SK-N-SH treated with all-trans-retinoic acid at 6 μM for 48 hours (cell line): ENCODE measurements at regions not wholly inside any gene's neighbourhood (a gene's known extent, or its start where the extent isn't known, plus 50 kb on each side); places are given as distances from the start of the nearest gene placed in this dataset.

ENCODE experiments used
- ATAC-seq: fragments of 200-7000 bp; cut with Tn5 transposase; 3 replicates; pipeline ENCODE4 v1.9.1; 2020; ENCODE audit warnings: mild to moderate bottlenecking, moderate library complexity
- ARNTL ChIP-seq: fragments of 450-650 bp; formaldehyde crosslinking; IDR thresholded peaks from 2 replicates; pipeline ENCODE4 v1.5.0; 2020; ENCODE audit warnings: low read depth, mild to moderate bottlenecking, moderate library complexity, borderline replicate concordance
- BACH2 ChIP-seq: fragments of 250-450 bp; sonication (Bioruptor Pico); IDR thresholded peaks from 2 replicates; pipeline ENCODE4 v1.9.0; 2021; ENCODE audit warnings: mild to moderate bottlenecking, borderline replicate concordance
- CSDC2 ChIP-seq: fragments of 250-450 bp; sonication (Bioruptor Pico); IDR thresholded peaks from 2 replicates; pipeline ENCODE4 v1.5.0; 2020; ENCODE audit warnings: mild to moderate bottlenecking, moderate library complexity
- ESRRG ChIP-seq: fragments of 250-450 bp; sonication (Bioruptor Pico); IDR thresholded peaks from 2 replicates; pipeline ENCODE4 v1.6.1; 2021; ENCODE audit warnings: mild to moderate bottlenecking
- GLIS3 ChIP-seq: fragments of 250-450 bp; sonication (Bioruptor Pico); IDR thresholded peaks from 2 replicates; pipeline ENCODE4 v1.5.0; 2020; ENCODE audit warnings: mild to moderate bottlenecking, moderate library complexity
- ISL1 ChIP-seq: fragments of 250-450 bp; sonication (Bioruptor Pico); IDR thresholded peaks from 2 replicates; pipeline ENCODE4 v2.1.2; 2022; ENCODE audit warnings: mild to moderate bottlenecking, moderate library complexity
- PPARA ChIP-seq: fragments of 250-450 bp; sonication (Bioruptor Pico); IDR thresholded peaks from 2 replicates; pipeline ENCODE4 v1.5.0; 2020; ENCODE audit warnings: mild to moderate bottlenecking, borderline replicate concordance
- RARB ChIP-seq: fragments of 250-450 bp; sonication (Bioruptor Pico); IDR thresholded peaks from 2 replicates; pipeline ENCODE4 v1.8.0; 2021; ENCODE audit warnings: mild to moderate bottlenecking, moderate library complexity
- SNAI2 ChIP-seq: fragments of 250-450 bp; sonication (Bioruptor Pico); IDR thresholded peaks from 2 replicates; pipeline ENCODE4 v1.5.0; 2020; ENCODE audit warnings: mild to moderate bottlenecking, moderate library complexity
- TOX ChIP-seq: fragments of 250-450 bp; sonication (Bioruptor Pico); IDR thresholded peaks from 2 replicates; pipeline ENCODE4 v1.8.0; 2021; ENCODE audit warnings: mild to moderate bottlenecking, moderate library complexity, borderline replicate concordance
- ZC3H10 ChIP-seq: fragments of 250-450 bp; sonication (Bioruptor Pico); IDR thresholded peaks from 2 replicates; pipeline ENCODE4 v1.5.1; 2021; ENCODE audit warnings: mild to moderate bottlenecking, moderate library complexity
- ZFP3 ChIP-seq: fragments of 250-450 bp; sonication (Bioruptor Pico); IDR thresholded peaks from 2 replicates; pipeline ENCODE4 v1.5.0; 2020; ENCODE audit warnings: mild to moderate bottlenecking, moderate library complexity
- ZFP30 ChIP-seq: fragments of 450-650 bp; formaldehyde crosslinking; IDR thresholded peaks from 2 replicates; pipeline ENCODE4 v1.5.0; 2022; ENCODE audit warnings: mild to moderate bottlenecking, moderate library complexity
- ZNF565 ChIP-seq: fragments of 450-650 bp; formaldehyde crosslinking; conservative IDR thresholded peaks from 2 replicates; pipeline ENCODE4 v1.5.0; 2020; ENCODE audit warnings: low read depth, mild to moderate bottlenecking, moderate library complexity
- ZNF70 ChIP-seq: fragments of 450-650 bp; formaldehyde crosslinking; IDR thresholded peaks from 2 replicates; pipeline ENCODE4 v1.5.0; 2020; ENCODE audit warnings: mild to moderate bottlenecking, moderate library complexity
- ZNF8 ChIP-seq: fragments of 450-650 bp; formaldehyde crosslinking; IDR thresholded peaks from 2 replicates; pipeline ENCODE4 v1.5.0; 2020; ENCODE audit warnings: mild to moderate bottlenecking, moderate library complexity
- TF ChIP-seq, protein P1 (sequence below): fragments of 250-450 bp; sonication (Bioruptor Pico); IDR thresholded peaks from 2 replicates; pipeline ENCODE4 v1.5.1; 2021; ENCODE audit warnings: mild to moderate bottlenecking, moderate library complexity
- TF ChIP-seq, protein P2 (sequence below): fragments of 250-450 bp; sonication (Bioruptor Pico); IDR thresholded peaks from 2 replicates; pipeline ENCODE4 v1.8.0; 2021; ENCODE audit warnings: low read depth, mild to moderate bottlenecking, moderate library complexity, borderline replicate concordance
- TF ChIP-seq, protein P3 (sequence below): fragments of 250-450 bp; sonication (Bioruptor Pico); IDR thresholded peaks from 2 replicates; pipeline ENCODE4 v1.5.1; 2020; ENCODE audit warnings: low read depth, mild to moderate bottlenecking, moderate library complexity
- TF ChIP-seq, protein P4 (sequence below): fragments of 250-450 bp; sonication (Bioruptor Pico); IDR thresholded peaks from 2 replicates; pipeline ENCODE4 v1.8.0; 2020; ENCODE audit warnings: mild to moderate bottlenecking, moderate library complexity, borderline replicate concordance
- TF ChIP-seq, protein P5 (sequence below): fragments of 250-450 bp; sonication (Bioruptor Pico); IDR thresholded peaks from 2 replicates; pipeline ENCODE4 v1.5.0; 2020; ENCODE audit warnings: mild to moderate bottlenecking, moderate library complexity

DNA sequence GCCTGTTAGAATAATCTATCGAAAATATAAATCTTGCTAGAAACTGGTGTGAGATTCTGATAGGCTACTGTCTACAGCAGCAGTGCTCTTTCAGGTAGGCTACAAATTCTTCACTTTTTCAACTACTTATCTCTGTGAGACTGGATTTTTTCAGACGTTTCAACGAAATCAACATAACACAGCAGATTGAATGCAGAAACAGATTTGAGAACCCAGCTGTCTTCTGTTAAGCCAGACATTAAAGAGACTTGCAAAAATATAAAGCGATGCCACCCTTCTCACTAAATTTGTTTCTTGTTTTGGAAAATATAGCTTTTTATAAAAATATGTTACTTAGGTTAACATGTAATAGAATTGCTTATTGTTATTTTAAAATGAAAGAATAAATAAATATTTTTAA is 140.6 kb upstream of the PHACTR1 start:
- TF ChIP-seq ZC3H10 (CRISPR knock-in tag) (no peak), ZNF8 (no peak), ZNF565 (CRISPR knock-in tag) (no peak), ISL1 (CRISPR knock-in tag) (no peak), SNAI2 (CRISPR knock-in tag) (no peak), ARNTL (CRISPR knock-in tag) (no peak), ESRRG (CRISPR knock-in tag) (no peak), RARB (CRISPR knock-in tag) (no peak)
- TF ChIP-seq, protein P1, sequence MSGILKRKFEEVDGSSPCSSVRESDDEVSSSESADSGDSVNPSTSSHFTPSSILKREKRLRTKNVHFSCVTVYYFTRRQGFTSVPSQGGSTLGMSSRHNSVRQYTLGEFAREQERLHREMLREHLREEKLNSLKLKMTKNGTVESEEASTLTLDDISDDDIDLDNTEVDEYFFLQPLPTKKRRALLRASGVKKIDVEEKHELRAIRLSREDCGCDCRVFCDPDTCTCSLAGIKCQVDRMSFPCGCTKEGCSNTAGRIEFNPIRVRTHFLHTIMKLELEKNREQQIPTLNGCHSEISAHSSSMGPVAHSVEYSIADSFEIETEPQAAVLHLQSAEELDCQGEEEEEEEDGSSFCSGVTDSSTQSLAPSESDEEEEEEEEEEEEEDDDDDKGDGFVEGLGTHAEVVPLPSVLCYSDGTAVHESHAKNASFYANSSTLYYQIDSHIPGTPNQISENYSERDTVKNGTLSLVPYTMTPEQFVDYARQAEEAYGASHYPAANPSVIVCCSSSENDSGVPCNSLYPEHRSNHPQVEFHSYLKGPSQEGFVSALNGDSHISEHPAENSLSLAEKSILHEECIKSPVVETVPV (CRISPR knock-in tag): no peak
- TF ChIP-seq, all 23 proteins: peak for 0
- ATAC-seq: no peak

DNA sequence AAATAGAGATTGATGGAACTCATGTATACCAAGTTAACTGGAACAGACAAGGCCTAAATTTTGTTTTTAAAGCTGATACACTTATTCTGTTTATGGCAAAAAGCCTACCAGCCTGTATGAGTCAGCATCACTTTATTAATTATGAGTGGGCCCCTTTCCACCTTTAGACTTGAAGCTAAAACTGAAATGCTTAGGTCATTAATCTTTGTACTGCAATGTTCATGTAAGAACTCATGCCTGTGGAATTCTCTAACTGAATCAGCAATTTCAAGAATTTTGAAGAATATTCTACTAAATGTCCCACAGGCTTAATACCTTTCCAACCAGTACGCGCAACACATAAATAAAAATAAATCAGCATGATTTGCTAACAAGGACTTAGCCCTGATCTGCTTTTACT is 140.2 kb upstream of the PHACTR1 start:
- TF ChIP-seq SNAI2 (CRISPR knock-in tag) (peak; percentile 20; the same call in 1 of the 2 replicates), ISL1 (CRISPR knock-in tag) (peak; percentile 98), ARNTL (CRISPR knock-in tag) (no peak), ESRRG (CRISPR knock-in tag) (no peak), ZC3H10 (CRISPR knock-in tag) (peak; percentile 61; the same call in 1 of the 2 replicates)
- TF ChIP-seq, protein P2, sequence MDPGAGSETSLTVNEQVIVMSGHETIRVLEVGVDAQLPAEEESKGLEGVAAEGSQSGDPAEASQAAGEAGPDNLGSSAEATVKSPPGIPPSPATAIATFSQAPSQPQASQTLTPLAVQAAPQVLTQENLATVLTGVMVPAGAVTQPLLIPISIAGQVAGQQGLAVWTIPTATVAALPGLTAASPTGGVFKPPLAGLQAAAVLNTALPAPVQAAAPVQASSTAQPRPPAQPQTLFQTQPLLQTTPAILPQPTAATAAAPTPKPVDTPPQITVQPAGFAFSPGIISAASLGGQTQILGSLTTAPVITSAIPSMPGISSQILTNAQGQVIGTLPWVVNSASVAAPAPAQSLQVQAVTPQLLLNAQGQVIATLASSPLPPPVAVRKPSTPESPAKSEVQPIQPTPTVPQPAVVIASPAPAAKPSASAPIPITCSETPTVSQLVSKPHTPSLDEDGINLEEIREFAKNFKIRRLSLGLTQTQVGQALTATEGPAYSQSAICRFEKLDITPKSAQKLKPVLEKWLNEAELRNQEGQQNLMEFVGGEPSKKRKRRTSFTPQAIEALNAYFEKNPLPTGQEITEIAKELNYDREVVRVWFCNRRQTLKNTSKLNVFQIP (CRISPR knock-in tag): peak; percentile 91
- TF ChIP-seq, protein P3, sequence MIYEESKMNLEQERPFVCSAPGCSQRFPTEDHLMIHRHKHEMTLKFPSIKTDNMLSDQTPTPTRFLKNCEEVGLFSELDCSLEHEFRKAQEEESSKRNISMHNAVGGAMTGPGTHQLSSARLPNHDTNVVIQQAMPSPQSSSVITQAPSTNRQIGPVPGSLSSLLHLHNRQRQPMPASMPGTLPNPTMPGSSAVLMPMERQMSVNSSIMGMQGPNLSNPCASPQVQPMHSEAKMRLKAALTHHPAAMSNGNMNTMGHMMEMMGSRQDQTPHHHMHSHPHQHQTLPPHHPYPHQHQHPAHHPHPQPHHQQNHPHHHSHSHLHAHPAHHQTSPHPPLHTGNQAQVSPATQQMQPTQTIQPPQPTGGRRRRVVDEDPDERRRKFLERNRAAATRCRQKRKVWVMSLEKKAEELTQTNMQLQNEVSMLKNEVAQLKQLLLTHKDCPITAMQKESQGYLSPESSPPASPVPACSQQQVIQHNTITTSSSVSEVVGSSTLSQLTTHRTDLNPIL (CRISPR knock-in tag): peak; percentile 88; the same call in 1 of the 2 replicates
- TF ChIP-seq, protein P4, sequence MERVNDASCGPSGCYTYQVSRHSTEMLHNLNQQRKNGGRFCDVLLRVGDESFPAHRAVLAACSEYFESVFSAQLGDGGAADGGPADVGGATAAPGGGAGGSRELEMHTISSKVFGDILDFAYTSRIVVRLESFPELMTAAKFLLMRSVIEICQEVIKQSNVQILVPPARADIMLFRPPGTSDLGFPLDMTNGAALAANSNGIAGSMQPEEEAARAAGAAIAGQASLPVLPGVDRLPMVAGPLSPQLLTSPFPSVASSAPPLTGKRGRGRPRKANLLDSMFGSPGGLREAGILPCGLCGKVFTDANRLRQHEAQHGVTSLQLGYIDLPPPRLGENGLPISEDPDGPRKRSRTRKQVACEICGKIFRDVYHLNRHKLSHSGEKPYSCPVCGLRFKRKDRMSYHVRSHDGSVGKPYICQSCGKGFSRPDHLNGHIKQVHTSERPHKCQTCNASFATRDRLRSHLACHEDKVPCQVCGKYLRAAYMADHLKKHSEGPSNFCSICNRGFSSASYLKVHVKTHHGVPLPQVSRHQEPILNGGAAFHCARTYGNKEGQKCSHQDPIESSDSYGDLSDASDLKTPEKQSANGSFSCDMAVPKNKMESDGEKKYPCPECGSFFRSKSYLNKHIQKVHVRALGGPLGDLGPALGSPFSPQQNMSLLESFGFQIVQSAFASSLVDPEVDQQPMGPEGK (CRISPR knock-in tag): peak; percentile 86; the same call in 1 of the 2 replicates
- ATAC-seq: peak; percentile 78

DNA sequence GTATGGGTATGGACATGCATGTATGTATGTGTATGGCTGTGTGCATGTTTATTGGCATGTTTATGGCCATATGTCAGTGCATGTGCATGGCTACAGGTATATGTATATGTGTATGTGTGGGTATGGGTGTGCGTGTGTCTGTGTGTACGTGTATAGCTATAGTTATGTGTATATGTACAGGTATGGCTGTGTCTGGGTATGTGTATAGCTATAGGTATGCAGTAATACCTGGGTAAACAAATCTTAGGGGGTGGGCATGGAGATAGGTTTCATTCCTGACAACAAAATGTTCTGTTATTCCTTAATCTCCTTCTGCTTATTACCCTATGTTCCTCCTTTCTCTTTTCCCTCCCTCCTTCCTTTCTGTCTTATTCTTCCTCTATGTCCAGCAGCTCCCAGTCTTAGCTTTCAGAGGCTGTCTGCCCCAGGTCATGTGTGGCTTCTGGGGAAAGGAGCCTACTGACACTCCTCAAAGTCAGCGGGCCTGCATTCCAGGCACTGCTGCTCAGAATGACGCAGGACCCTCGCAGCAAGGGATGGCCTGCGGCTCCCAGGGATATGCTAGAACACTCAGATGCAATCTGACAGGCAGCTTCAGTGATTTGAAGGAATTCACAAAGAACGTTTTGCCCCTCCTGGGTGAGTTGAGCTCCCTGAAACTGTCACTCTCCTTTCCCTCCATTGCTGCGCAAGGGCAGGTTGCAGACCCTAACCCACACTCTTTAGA is 139.3 kb upstream of the PHACTR1 start:
- TF ChIP-seq SNAI2 (CRISPR knock-in tag) (no peak), BACH2 (CRISPR knock-in tag) (no peak), ZFP3 (CRISPR knock-in tag) (no peak), ZNF565 (CRISPR knock-in tag) (no peak), TOX (CRISPR knock-in tag) (no peak), PPARA (CRISPR knock-in tag) (no peak), CSDC2 (CRISPR knock-in tag) (no peak), RARB (CRISPR knock-in tag) (no peak), ZFP30 (CRISPR knock-in tag) (no peak), ZNF70 (no peak), ISL1 (CRISPR knock-in tag) (no peak), GLIS3 (CRISPR knock-in tag) (no peak), ZC3H10 (CRISPR knock-in tag) (no peak)
- TF ChIP-seq, protein P5, sequence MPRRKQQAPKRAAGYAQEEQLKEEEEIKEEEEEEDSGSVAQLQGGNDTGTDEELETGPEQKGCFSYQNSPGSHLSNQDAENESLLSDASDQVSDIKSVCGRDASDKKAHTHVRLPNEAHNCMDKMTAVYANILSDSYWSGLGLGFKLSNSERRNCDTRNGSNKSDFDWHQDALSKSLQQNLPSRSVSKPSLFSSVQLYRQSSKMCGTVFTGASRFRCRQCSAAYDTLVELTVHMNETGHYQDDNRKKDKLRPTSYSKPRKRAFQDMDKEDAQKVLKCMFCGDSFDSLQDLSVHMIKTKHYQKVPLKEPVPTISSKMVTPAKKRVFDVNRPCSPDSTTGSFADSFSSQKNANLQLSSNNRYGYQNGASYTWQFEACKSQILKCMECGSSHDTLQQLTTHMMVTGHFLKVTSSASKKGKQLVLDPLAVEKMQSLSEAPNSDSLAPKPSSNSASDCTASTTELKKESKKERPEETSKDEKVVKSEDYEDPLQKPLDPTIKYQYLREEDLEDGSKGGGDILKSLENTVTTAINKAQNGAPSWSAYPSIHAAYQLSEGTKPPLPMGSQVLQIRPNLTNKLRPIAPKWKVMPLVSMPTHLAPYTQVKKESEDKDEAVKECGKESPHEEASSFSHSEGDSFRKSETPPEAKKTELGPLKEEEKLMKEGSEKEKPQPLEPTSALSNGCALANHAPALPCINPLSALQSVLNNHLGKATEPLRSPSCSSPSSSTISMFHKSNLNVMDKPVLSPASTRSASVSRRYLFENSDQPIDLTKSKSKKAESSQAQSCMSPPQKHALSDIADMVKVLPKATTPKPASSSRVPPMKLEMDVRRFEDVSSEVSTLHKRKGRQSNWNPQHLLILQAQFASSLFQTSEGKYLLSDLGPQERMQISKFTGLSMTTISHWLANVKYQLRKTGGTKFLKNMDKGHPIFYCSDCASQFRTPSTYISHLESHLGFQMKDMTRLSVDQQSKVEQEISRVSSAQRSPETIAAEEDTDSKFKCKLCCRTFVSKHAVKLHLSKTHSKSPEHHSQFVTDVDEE: no peak
- TF ChIP-seq, protein P1 (CRISPR knock-in tag): no peak
- TF ChIP-seq, protein P3 (CRISPR knock-in tag): no peak
- TF ChIP-seq, protein P4 (CRISPR knock-in tag): no peak
- peak; percentile 8; the same call in 2 of the 3 replicates for ATAC-seq
